HL-60 (cell line): ENCODE measurements at regions not wholly inside any gene's neighbourhood (a gene's known extent, or its start where the extent isn't known, plus 50 kb on each side); places are given as distances from the start of the nearest gene placed in this dataset.

Experiments used
- CTCF ChIP-seq: IDR thresholded peaks from one replicate; pipeline ENCODE4 v1.5.1; 2011; ENCODE audit warnings: low read length, control low read depth, inconsistent platforms; ENCODE audit not compliant: insufficient read depth
- POLR2AphosphoS5 ChIP-seq: IDR thresholded peaks from 2 replicates; pipeline ENCODE4 v1.6.1; 2012; ENCODE audit warnings: low read depth
- REST ChIP-seq: IDR thresholded peaks from 2 replicates; pipeline ENCODE4 v1.6.1; 2012; ENCODE audit warnings: low read depth; ENCODE audit not compliant: insufficient replicate concordance

DNA sequence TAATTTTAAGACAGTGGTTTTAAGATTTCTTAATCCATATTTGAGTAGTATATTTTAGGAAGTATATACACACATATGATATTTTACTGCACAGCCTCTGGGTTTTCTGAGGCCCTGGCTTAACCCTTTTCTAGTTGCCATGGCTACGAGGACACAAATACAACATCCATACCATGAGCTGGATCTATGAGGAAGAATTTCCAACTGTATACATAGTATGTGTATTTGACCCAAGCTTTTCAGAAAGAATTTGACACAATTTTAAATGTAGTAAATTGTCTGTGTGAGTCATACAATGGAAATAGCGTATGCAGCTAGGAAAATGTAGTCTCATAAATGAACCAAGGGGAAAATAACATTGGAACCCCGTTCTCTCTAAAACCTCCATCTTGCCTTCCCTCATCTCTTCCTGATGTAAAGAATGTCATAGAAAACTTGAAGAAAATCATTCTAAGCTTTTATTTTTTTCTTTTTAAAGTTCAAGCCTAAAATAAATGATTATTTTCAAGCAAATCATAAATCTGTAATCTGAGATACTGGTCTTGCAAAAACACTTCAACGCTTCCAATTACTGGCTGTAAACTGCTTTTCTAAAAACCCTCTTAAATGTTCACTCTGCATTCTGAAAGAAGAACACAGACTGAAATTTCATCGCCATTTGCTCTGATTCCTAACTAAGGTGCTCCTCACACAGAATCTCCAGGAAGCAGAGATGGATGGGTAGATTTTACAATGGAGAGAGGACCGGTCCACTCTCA lies 172.4 kb downstream of the LACC1 start:
- TF ChIP-seq REST (no peak), CTCF (no peak), POLR2AphosphoS5 (no peak)
